Body of pancreas (tissue), 4 donors: ENCODE measurements at regions not wholly inside any gene's neighbourhood (a gene's known extent, or its start where the extent isn't known, plus 50 kb on each side); places are given as distances from the start of the nearest gene placed in this dataset.

Source experiments
- ATAC-seq: fragments of 150-250 bp; one replicate; pipeline ENCODE4 v1.9.1; 2016
- DNase-seq, 4 donors: peaks; one replicate each; pipeline ENCODE4 v3.0.0-alpha.2; 2019
- H3K27ac ChIP-seq, 4 donors: fragments of 200-600 bp; sonication (generic); 1 replicate in 3 of 4; 2 replicates in 1 of 4; pipeline versions ENCODE4 v1.5.1 to v1.6.1; 2016 to 2019; ENCODE audit warnings: mild to moderate bottlenecking in 1 of 4, mixed read lengths in 1 of 4, moderate library complexity in 1 of 4
- H3K27me3 ChIP-seq, 2 donors: fragments of 200-600 bp; sonication (generic); one replicate each; pipeline ENCODE4 v1.6.0; 2016; ENCODE audit warnings: mild to moderate bottlenecking in 1 of 2
- H3K36me3 ChIP-seq, 2 donors: fragments of 200-600 bp; sonication (generic); replicated peaks in 1 of 2; 2 replicates each; pipeline ENCODE4 v1.5.1; 2016; ENCODE audit warnings: low read depth in 2 of 2; ENCODE audit not compliant: insufficient read depth in 1 of 2
- H3K4me1 ChIP-seq: fragments of 200-600 bp; sonication (generic); one replicate; pipeline ENCODE4 v1.6.0; 2016
- H3K4me3 ChIP-seq, 2 donors: fragments of 200-600 bp; sonication (generic); 1 replicate in 1 of 2; 2 replicates in 1 of 2; pipeline ENCODE4 v1.5.1; 2016 to 2019
- H3K9me3 ChIP-seq, 3 donors: fragments of 200-600 bp; sonication (generic); 1 replicate in 2 of 3; 2 replicates in 1 of 3; pipeline ENCODE4 v1.5.1; 2016
- POLR2A ChIP-seq, 3 donors: fragments of 450-650 bp; IDR thresholded peaks; one replicate each; pipeline ENCODE4 v1.6.1; 2016; ENCODE audit warnings: antibody characterized with exemption in 3 of 3, mild to moderate bottlenecking in 2 of 3
- WGBS, 2 donors: methylation state at CpG; one replicate each; pipeline ENCODE4 v1.1.5; 2017; 5-methylcytosine and 5-hydroxymethylcytosine counted together
- intact Hi-C: fragments of 100-400 bp; cut with DNase I; formaldehyde crosslinking; loops from one replicate; pipeline ENCODE4 v1.15.1; 2023
- TF ChIP-seq, protein P1 (sequence below), 7 experiments: fragments of 450-650 bp in 4 of 7; fragments of 200-600 bp in 3 of 7; sonication (generic) in 3 of 7; IDR thresholded peaks; one replicate each; pipeline ENCODE4 v1.5.1; 2016 to 2019; ENCODE audit warnings: antibody characterized with exemption in 7 of 7

DNA sequence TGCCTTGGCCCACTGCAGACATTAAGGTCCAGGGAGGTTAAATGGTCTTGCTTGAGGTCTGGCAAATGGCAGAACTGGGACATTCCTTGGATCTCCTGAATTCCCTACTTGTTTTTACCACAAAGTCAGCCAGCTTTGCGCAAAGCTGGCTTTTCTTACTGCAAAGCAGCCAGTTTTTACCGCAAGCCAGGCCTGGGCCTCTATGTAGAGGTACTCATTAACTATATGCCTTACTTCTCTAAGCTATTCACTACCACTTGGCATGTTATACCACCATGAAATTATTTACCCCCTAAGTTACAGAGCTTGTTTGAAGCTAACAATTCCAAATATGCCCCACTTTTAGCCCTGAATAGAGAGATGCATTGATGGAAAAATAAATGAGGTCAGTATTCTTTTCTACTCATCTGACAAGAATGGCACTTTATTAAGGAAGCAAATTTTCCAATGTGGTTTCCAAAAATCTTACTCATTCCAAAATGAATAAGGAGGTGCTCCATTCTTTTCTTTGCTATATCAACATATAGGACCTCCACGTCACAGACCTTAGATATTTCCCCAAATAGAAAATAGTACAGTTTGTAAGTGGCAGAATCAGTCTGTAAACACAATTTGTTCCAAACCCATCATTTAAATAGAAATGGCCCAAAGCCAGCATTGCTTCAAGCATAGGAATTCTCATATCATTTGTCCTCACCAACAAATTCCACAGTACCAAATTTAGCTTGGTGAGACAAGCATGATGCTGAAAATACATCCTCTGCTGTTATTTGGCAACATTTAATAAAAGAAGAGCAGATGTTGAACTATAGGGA is 143.9 kb upstream of the TSC22D1 start:
- ATAC-seq, result peak; percentile 30
- TF ChIP-seq, protein P1, sequence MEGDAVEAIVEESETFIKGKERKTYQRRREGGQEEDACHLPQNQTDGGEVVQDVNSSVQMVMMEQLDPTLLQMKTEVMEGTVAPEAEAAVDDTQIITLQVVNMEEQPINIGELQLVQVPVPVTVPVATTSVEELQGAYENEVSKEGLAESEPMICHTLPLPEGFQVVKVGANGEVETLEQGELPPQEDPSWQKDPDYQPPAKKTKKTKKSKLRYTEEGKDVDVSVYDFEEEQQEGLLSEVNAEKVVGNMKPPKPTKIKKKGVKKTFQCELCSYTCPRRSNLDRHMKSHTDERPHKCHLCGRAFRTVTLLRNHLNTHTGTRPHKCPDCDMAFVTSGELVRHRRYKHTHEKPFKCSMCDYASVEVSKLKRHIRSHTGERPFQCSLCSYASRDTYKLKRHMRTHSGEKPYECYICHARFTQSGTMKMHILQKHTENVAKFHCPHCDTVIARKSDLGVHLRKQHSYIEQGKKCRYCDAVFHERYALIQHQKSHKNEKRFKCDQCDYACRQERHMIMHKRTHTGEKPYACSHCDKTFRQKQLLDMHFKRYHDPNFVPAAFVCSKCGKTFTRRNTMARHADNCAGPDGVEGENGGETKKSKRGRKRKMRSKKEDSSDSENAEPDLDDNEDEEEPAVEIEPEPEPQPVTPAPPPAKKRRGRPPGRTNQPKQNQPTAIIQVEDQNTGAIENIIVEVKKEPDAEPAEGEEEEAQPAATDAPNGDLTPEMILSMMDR (IDR thresholded peaks at IDR 0.05), result no peak
- no peak for TF ChIP-seq POLR2A (IDR thresholded peaks at IDR 0.05)

DNA sequence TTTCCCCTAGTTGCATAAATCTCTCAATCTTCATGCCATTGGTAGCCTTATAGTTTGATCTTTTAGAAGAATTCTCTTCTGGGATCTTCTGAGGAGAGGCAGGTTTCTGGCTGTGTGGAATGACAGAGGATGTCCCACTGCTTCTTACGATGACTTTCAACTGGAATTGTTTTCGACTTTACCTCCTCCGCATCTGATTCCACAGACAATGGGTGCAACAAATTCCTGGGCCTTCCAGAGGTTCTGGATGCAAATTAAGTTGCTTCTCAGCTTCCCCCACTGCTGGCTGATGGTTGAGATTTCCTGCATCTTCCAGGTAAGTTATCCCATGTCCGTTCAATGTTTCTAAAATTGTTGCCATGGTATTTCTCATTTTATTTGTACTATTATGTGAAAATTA is 142.3 kb upstream of the TSC22D1 start:
- ATAC-seq, result no peak
- Histone ChIP-seq H3K27me3 (no peaks in the 10 kb centered on the region), H3K36me3 (no peaks in the 10 kb centered on the region), H3K9me3 (no peaks in the 10 kb centered on the region), H3K4me1 (no peaks in the 10 kb centered on the region), H3K4me3 (no peak overlapping the region), H3K27ac (no peak overlapping the region)
- DNase-seq, result no peak
- intact Hi-C loops, result no loop called here
- 70 to 80% methylated on average over 4 of the region's 4 CpGs for WGBS, 2 donors
- TF ChIP-seq, protein P1 (IDR thresholded peaks at IDR 0.05), result no peak

More for the DNA sequence above, 143.9 kb upstream of the TSC22D1 start:
- no peaks in the 10 kb centered on the region for H3K27me3 ChIP-seq
- 69 to 72% methylated on average over 3 of the region's 3 CpGs for WGBS, 2 donors
- H3K4me1 ChIP-seq, result no peaks in the 10 kb centered on the region
- peak overlapping the region in 3 of 4 donors; percentile 8 to 41 (median 25) for H3K27ac ChIP-seq
- no peaks in the 10 kb centered on the region for H3K9me3 ChIP-seq
- H3K36me3 ChIP-seq, result no peaks in the 10 kb centered on the region
- intact Hi-C loops, result no loop called here
- H3K4me3 ChIP-seq, result no peak overlapping the region
- peak in 2 of 4 donors; percentile 8 to 25 for DNase-seq

DNA sequence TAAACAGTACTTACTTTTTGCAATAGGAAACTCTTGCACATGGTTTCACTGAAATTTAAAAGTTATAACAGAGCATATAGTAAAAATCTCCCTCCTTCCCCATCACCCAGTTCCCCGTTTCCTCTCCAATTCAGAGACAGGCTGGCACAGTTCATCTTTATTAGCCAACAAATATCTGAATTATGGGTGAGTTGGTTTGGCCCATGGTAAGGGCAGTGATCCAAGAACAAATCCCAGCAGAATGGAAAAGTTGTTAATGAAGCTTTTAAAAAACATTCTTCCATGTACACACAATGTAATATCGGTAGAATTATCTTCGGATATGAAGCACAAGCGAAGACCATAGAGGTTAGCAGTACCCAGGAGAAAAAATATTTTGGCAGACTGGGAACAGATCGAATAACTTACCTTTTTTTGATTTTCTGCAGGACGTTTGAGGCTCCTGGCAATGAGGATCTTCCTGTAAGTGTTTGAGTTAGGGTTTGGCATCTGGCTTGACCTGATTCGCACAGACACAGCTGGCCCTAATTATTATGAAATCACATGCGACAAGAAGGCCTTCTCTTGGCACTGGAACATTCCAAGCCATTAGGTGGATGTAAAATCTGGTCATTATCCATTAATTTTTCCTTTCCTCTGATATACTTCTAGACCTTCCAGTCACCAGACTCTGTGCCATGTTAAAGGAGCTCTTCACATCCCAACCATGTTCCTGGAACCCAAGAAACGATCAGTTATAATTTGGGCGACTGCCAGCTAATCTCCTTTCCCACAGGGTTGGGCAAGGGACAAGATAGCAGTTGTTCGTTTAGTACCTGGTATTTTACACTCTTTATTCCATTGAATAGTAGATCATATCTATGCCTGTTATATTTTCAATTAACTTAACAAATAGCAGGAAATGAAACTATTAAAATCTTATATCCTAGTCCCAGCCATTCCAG is 139.4 kb upstream of the TSC22D1 start:
- H3K27me3 ChIP-seq, result no peaks in the 10 kb centered on the region
- H3K4me1 ChIP-seq, result no peaks in the 10 kb centered on the region
- intact Hi-C loops, result no loop called here
- H3K4me3 ChIP-seq, result no peak overlapping the region
- no peak for DNase-seq
- 59 to 67% methylated on average over 11 of the region's 11 CpGs for WGBS, 2 donors
- TF ChIP-seq, protein P1 (IDR thresholded peaks at IDR 0.05), result no peak
- TF ChIP-seq POLR2A (IDR thresholded peaks at IDR 0.05), result no peak
- no peaks in the 10 kb centered on the region for H3K36me3 ChIP-seq
- no peak overlapping the region for H3K27ac ChIP-seq
- no peak for ATAC-seq
- no peaks in the 10 kb centered on the region for H3K9me3 ChIP-seq

DNA sequence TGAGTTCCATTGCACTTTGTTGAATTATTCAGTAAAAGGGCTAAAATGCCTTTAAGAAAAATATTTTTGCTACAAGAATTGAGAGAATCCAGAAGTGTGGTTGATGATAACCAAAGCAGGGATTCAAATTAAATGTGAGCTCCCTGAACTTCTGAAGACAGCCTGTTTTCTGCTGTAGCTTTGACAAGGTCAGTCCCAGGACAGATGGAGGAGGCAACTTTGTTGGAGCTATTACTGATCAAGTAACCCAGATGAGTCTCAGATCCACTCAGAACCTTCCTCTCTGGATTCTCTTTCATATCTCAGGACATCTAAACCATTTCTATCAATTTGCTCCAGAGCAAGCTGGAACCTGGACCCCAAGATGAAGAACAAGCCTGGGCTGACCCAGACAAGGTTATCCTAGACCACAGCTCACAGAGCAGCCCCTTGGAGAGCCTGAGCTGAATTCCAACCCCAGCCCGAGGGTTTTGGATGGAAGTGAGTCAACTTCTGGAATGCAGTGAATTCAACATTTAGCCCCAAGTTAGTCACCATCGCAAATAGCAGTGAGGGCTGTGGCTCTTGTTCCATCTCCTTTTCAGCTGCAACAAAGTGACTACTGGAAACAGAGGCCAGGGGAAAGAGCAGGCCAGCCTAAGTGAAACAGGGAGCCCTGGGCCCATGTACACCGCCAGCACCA is 137.8 kb upstream of the TSC22D1 start:
- no peak for TF ChIP-seq POLR2A (IDR thresholded peaks at IDR 0.05)
- DNase-seq, result peak in 1 of 4 donors; percentile 34
- Histone ChIP-seq H3K9me3 (no peaks in the 10 kb centered on the region), H3K36me3 (no peaks in the 10 kb centered on the region), H3K27ac (no peak overlapping the region), H3K4me1 (no peaks in the 10 kb centered on the region), H3K4me3 (no peak overlapping the region), H3K27me3 (no peaks in the 10 kb centered on the region)
- ATAC-seq, result peak; percentile 24
- WGBS, 2 donors, result 82 to 96% methylated on average over 3 of the region's 3 CpGs
- intact Hi-C loops, result no loop called here

DNA sequence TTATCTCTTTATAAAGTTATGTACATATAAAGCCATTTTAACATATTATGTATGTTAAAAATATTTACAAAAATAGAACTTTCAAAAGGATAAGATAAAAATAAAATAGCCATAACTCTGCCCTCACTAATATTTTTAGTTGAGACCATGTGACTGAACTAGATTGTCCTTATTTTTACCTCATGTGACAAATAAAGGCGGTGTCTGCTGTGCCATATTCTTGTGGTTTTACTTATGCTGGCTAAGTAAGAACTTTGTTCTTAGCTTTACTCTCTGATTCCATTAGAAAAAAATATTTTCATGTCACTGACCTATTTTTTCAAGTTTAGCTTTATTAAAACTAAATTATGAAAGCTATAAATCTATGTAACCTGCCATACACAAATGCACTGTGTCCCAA is 135.6 kb upstream of the TSC22D1 start:
- WGBS, 2 donors, result 91 to 94% methylated on average over 1 of the region's 1 CpG
- ATAC-seq, result no peak
- no peaks in the 10 kb centered on the region for H3K4me1 ChIP-seq
- no peak overlapping the region for H3K4me3 ChIP-seq
- H3K27me3 ChIP-seq, result no peaks in the 10 kb centered on the region
- no peaks in the 10 kb centered on the region for H3K9me3 ChIP-seq
- no peak overlapping the region for H3K27ac ChIP-seq
- intact Hi-C loops, result no loop called here
- TF ChIP-seq, protein P1 (IDR thresholded peaks at IDR 0.05), result no peak
- TF ChIP-seq POLR2A (IDR thresholded peaks at IDR 0.05), result no peak
- DNase-seq, result no peak
- no peaks in the 10 kb centered on the region for H3K36me3 ChIP-seq
